HG02840 (cell line): ENCODE measurements at regions not wholly inside any gene's neighbourhood (a gene's known extent, or its start where the extent isn't known, plus 50 kb on each side); places are given as distances from the start of the nearest gene placed in this dataset.

Experiments
- ATAC-seq: cut with Tn5 transposase; IDR thresholded peaks from one replicate; pipeline ENCODE4 v1.9.1; 2021; ENCODE audit warnings: mild to moderate bottlenecking, moderate library complexity, moderate number of reproducible peaks; ENCODE audit not compliant: unreplicated experiment, low FRiP score

- ATAC-seq, result no peak
Measured at GRCh38 chr11:10936626-10937384, 79.0 kb upstream of the ZBED5 start.

DNA sequence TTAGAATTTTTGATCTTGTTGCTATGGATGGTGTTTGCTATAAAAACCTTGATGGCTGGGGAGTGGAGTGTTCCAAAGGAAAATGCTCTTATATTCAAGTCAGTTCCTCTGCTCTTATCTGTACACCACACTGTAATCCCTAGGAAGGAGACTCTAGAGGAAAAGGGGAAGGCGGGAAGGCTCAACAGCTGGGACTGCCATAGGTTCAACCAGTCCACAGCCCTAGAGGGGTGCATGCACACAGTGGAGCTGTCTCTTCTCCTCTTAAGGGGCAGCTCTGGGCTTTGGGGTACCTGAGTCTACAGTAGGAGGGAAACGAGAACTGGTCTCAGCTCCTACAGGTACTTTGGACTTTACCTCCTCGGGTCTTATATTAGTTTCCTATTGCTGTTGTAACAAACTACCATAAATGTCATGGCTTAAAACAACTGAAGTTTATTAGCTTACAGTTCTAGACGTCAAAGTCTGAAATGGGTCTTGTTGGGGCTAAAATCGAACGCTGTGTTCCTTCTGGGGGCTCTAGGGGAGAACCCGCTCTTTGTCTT lies 77.2 kb upstream of the ZBED5 start:
- ATAC-seq, result no peak

GRCh38 chr11:10934293-10934860 lies 76.5 kb upstream of the ZBED5 start:
- ATAC-seq, result no peak

- no peak for ATAC-seq
Measured at GRCh38 chr11:10933455-10934292, 75.8 kb upstream of the ZBED5 start.

GRCh38 chr11:10932976-10933375 lies 75.1 kb upstream of the ZBED5 start:
- ATAC-seq, result no peak

DNA sequence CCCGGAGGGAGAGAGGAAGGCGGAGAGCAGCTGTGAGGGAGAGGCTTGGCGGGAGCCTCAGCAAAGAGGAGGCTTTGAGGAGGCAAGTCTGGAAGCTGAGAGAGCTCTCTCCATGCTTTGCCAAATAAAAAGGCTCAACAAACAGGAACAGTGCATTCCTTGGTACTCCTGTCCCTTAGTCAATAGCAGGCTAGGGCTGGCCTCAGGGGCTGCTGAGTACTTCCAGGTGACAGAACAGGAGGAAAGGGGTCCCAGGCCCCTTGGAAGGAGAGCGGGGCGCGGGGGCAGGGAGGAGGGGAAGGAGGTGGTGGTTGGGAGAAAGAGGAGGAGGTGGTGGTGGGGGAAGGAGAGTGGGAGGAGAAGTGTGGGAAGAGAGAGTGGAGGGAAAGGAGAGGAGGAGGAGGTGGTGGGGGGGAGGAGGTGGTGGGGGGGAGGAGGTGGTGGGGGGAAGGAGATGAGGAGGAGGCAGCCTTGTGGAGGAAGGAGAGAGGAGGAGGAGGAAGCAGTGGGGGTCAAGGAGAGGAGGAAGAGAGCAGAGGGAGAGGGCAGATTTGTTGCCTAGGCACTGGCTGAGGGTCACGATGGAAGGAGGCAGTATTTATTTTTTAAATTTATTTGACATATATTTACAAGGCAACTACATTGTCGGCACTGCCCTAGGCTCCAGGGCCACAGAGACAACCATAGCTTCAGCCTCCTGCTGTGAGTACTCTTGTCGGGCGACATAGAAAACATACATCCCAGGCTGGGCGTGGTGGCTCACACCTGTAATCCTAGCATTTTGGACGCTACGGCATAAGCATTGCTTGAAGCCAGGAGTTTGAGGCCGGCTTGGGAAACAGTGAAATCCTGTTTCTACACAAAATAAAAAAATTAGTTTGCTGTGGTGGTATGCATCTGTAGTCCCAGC lies 74.2 kb upstream of the ZBED5 start:
- no peak for ATAC-seq

- ATAC-seq, result no peak
Measured at GRCh38 chr11:10930972-10931760, 73.3 kb upstream of the ZBED5 start.

DNA sequence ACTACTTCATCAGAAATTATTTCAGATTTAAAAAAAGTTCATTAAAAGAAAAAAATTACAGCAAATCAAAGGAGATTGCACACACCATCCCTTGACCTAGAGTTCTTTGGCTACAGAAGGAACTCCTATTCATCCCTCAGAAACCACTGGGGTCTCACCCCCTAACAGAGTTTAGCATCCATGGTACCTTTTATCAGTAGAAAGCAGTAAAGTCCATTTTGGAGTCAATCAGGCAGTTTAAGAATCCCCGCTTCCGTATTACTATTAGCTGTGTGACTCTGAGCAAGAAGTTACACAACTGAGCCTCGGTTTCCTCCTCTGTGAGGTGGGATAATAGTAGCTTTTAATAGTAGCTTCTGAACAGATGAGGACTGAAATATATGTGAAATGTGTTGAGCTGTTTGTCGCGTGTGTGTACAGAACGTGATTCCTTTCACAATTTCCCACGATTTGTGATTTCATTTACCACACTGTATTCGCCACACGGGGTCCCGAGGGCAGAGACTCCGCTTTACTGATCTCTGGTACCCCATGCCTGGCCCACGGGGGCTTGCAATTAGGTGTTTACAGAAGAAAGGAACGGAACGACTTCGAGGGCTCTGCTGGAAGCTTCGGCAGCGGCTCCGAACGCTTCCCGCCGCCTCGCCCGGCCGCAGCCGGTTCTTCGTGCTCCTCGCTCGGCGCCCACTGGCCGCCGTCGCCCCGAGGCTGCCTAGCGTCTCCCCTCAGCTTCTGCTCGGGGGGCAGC lies 72.5 kb upstream of the ZBED5 start:
- ATAC-seq, result no peak

- no peak for ATAC-seq
Measured at GRCh38 chr11:10927538-10927937, 69.7 kb upstream of the ZBED5 start.

DNA sequence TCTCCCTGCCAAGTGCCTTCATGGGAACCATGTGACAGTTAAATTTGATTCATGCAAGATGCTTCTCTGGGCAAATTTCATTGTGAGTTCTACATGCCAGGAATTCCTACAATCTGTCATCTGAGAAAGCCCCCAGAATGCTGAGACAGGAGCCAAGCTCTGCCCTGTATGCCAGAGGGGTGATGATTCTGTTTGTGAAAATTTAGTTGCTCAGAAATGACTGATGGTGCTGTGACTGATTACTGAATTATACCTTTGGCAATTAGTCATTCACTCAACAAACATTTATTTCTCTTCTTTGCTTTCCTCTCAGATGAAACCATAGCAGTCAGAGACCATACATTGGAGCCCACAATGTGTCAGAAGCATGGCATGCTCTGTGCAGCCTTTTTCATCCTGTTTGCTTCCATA lies 69.0 kb upstream of the ZBED5 start:
- ATAC-seq, result no peak

- ATAC-seq, result no peak
Measured at GRCh38 chr11:10925149-10925926, 67.5 kb upstream of the ZBED5 start.

GRCh38 chr11:10923882-10924281 lies 66.0 kb upstream of the ZBED5 start:
- no peak for ATAC-seq

DNA sequence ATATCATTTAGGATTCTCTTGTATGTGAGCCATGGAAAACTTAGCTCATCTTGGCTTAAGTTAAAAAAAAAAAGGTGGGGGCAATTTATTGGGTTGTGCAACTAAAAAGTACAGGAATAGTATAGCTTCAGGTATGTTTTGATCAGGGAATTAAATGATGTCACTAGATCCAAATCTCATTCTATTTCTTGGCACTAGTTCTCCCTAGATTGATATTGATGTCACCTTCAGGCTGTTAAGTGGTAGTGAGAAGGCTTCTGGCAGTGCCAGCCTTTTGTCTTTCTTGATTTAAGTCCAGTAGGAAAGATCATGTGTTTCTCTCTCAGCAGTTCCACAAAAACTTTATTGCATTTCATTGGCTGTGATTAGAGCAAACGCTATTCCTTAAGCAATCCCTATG lies 65.0 kb upstream of the ZBED5 start:
- ATAC-seq, result no peak

DNA sequence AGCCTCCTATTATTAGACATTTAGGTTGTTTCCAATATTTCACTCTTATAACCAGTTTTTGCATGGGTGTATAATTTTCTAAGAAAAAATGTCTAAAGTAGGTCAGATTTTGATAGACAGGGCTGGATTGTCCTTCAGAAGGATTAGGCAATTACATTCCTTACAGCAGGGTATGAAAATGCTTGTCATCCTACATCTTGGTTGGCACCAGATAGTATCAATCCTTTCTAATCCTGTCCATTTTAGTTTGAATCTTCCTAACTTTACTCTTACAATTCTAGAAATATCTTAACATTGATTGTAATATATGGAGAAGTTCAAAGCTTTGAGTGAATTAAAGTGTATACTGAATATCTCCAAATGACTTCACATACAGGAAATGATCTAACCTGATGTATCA lies 63.0 kb upstream of the ZBED5 start:
- no peak for ATAC-seq

- no peak for ATAC-seq
Measured at GRCh38 chr11:10920205-10920604, 62.4 kb upstream of the ZBED5 start.

GRCh38 chr11:10918698-10919097 lies 60.8 kb upstream of the ZBED5 start:
- no peak for ATAC-seq

GRCh38 chr11:10918275-10918674 lies 60.4 kb upstream of the ZBED5 start:
- no peak for ATAC-seq

DNA sequence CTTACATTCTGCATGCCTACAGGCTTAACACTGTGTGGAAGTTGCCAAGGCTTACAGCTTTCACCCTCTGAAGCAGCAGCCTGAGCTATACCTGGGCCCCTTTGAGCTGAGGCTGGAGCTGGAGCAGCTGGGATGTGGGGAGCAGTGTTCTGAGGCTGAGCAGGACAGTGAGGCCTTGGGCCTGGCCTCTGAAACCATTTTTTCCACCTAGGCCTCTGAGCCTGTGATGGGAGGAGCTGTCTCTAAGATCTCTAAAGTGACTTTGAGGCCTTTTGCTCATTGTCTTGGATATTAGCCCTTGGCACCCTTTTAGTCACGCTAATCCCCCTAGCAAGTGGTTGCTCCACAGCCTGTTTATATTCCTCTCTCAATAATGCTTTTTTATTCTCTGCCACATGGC lies 59.9 kb upstream of the ZBED5 start:
- ATAC-seq, result no peak
